GM12872 (cell line): ENCODE measurements at regions not wholly inside any gene's neighbourhood (a gene's known extent, or its start where the extent isn't known, plus 50 kb on each side); places are given as distances from the start of the nearest gene placed in this dataset.

Experiments
- CTCF ChIP-seq: IDR thresholded peaks from 3 replicates; pipeline ENCODE4 v1.5.1; 2011; ENCODE audit warnings: low read depth, mild to moderate bottlenecking, low read length, moderate library complexity; ENCODE audit not compliant: insufficient read depth

GRCh38 chr10:6868036-6868725, 288.1 kb upstream of the PRKCQ start:
- no peak for TF ChIP-seq CTCF

GRCh38 chr10:6866757-6867156, 286.7 kb upstream of the PRKCQ start:
- TF ChIP-seq CTCF: no peak

GRCh38 chr10:6864142-6864541, 284.1 kb upstream of the PRKCQ start:
- no peak for TF ChIP-seq CTCF

- TF ChIP-seq CTCF: no peak
Measured at GRCh38 chr10:6863381-6863780, 283.3 kb upstream of the PRKCQ start.

- no peak for TF ChIP-seq CTCF
Measured at GRCh38 chr10:6850452-6850851, 270.4 kb upstream of the PRKCQ start.

GRCh38 chr10:6847561-6847960, 267.5 kb upstream of the PRKCQ start:
- no peak for TF ChIP-seq CTCF

- no peak for TF ChIP-seq CTCF
Measured at GRCh38 chr10:6843894-6844650, 264.0 kb upstream of the PRKCQ start.
